ENCODE measurements at regions not wholly inside any gene's neighbourhood (a gene's known extent, or its start where the extent isn't known, plus 50 kb on each side); places are given as distances from the start of the nearest gene placed in this dataset.
"Not testable (repeated sequence)": the region's sequence is repeated elsewhere in the genome, so short reads cannot be mapped to it uniquely, and the experiment has no call there.

DNA sequence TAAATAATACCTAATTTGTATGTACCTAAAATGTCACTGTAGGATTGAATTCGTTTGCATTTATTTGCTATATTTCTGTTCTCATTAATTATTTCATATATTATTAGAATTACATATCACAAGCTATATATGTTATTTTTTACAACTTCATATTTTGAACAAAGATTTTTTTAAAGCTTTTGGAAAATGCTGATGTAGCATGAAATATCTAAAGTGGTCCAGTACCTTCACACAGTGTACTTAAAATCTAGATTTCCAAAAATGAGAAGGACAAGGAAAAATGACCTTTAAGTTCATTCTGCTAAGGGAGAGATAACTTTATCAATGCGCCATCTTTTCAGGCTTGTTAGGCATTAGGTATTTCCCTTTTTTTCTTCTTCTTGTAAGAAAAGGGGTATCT is 71.8 kb downstream of the LARP7 start:
- DNase-seq, result no peak

- DNase-seq, result no peak
Measured at GRCh38 chr4:112714922-112715901, 78.3 kb downstream of the LARP7 start.

DNA sequence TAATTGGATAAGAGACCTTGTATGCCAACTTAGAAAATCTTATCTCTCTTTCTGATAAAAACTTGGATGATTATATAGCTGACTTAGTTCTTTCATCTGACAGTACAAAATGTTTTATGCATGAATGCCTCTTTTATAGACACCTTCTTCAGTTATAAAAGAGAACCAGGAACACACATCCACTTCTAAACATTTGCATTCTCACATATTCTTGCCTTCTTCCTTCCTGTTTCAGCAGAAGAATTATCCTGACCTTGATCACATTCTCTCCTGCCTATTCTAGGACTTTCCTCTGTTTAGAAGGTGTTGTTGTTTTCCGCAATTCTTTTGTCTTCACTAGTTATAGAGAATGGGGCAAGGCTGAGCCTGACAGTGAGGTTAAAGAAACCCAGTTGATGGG is 80.9 kb downstream of the LARP7 start:
- no peak for DNase-seq

DNA sequence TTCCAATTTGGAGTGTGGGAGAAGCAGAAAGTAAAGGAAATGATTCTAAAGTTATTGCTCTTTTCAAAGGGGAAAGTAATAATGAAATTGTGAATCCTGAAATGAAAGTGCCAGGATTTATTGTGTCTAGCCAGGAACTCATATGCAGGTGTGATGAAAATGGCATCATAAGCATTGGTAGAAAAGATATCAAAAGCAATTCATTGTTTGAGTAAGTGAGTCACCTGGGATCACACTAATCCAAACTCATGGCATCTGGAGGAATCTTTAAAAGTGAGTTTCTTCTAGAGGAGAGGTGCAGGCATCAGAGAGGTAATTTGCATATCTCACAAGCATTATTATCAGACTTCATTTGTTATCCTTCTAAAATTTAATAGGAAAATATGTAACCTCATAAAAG is 84.7 kb downstream of the LARP7 start:
- no peak for DNase-seq

- DNase-seq, result no peak
Measured at GRCh38 chr4:112726041-112726440, 89.1 kb downstream of the LARP7 start.

DNA sequence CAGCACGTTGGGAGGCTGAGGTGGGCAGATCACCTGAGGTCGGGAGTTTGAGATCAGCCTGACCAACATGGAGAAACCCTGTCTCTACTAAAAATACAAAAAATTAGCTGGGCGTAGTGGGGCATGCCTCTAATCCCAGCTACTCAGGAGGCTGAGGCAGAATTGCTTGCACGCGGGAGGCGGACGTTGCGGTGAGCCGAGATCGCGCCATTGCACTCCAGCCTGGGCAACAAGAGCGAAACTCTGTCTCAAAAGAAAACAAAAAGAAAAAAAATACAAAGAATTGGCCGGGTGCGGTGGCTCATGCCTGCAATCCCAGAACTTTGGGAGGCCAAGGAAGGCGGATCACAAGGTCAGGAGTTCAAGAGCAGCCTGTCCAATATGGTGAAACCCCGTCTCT is 90.8 kb downstream of the LARP7 start:
- DNase-seq, result not testable (repeated sequence)

DNA sequence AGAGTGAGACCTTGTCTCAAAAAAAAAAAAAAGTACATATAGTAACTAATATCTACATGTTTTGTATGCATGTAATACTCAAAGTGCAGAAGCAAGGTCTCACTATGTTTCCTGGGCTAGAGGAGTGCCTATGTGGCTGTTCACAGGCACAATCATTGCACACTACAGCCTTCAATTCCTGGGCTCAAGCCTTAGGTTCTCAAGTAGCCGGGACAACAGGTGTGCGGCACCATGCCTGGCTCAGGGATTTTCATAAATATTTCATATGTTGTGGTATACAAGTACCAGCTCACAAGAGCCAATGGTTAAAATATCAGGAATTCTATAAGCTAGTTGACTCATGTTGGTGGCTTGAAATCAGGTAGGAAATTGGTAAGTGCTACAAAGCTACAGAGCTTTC is 94.8 kb downstream of the LARP7 start:
- DNase-seq, result no peak

DNA sequence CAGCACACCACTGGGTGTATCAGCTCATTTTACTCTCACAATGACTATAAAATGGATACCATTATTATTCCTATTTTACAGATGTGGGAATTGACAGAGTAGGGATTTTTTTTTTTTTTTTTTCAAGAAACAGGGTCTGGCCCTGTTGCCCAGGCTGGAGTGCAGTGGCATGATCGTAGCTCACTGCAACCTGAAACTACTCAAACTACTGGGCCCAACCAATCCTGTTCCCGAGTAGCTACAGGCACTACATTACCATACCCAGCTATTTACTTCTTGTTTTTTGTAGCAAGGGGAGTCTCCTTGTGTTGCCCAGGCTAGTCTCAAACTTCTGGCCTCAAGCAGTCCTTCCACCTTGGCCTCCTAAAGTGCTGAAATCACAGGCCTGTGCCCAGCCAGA is 95.2 kb downstream of the LARP7 start:
- no peak for DNase-seq

DNA sequence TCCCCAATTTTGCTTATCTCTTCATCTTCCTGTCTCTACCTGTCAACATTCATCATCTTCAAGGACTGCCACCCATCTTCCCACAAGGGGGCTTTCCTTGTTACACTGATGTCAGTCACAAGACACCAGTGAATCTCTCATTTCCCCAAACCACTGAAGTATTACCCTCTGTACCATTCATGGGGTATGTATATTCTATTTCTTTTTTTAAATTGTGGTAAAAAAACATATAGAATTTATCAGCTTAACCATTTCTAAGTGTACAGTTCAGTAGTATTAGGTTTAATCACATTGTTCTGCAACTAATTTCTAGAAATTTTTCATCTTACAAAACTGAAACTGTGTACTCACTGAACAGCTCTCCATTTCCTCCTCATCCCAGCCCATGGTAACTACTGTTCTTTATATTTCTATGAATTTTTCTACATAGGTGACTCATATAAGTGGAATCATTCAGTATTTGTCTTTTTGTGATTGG is 98.6 kb downstream of the LARP7 start:
- no peak for DNase-seq

DNA sequence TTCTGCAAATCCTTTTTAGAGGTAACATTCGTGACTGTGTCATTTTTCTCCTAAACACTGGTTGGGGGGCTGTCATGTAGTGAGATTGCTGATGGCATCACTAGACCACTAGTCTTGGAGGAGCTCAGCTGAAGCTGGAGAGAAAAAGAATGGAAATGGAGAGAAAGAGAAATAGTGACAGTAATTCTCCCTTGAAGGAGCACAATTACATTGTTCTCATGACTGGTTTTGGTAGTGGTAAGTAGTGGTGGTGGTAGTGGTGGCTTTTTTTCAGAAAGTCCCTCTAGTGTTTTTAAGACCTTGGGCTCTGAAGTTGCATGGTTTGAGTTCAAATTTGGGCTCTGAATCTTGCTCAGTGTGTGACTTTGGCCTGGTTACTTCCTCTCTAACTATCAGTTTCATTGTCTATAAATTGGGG is 99.8 kb downstream of the LARP7 start:
- DNase-seq, result no peak

DNA sequence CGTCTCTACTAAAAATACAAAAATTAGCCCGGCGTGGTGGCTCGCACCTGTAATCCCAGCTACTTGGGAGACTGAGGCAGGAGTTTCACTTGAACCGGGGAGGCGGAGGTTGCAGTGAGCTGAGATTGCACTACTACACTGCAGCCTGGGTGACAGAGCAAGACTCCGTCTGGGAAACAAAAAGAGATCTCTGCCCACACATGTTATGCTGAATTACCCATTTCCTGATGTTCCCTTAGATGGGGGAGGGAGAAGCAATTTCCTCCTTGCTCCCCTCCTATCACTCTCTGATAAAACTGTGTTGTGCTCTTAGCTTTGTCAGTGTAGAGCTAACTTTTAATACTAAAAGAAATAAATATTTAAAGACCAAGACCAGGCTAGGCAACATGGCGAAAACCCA is 102.5 kb downstream of the LARP7 start:
- DNase-seq, result no peak

DNA sequence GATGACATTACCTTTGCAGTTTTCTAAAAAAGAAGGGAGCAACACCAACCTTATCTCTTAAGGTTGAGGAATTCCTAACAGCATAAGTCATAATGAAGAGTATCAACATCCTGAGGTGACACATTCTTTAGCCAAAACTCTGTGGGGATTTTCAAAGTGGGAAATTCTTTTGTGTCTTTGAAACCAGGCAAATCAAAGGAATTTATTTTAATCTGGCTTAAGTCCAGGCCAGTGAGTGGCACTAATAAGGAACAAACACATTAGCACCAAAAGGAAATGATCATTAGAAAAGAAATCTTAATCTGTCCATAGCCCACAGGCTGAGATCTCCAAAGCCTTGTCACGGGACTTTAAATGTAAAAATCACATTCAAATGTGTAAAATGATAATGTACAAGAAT is 110.1 kb downstream of the LARP7 start:
- no peak for DNase-seq

GRCh38 chr4:112748352-112748878 is 111.5 kb downstream of the LARP7 start:
- DNase-seq, result peak in 1 of 3 experiments; percentile 10

DNA sequence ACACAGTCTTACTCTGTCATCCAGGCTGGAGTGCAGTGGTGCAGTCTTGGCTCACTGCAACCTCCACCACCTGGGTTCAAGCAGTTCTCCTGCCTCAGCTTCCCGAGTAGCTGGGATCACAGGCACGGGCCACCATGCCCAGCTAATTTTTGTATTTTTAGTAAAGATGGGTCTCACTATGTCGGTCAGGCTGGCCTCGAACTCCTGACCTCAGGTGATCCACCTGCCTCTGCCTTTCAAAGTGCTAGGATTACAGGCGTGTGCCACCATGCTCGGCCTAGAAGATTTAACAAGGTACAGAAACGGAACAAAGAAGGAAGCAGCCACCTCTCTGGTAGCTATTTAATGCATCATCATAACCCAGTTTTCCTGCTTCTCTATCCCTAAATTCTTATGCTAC is 113.8 kb downstream of the LARP7 start:
- not testable (repeated sequence) for DNase-seq

DNA sequence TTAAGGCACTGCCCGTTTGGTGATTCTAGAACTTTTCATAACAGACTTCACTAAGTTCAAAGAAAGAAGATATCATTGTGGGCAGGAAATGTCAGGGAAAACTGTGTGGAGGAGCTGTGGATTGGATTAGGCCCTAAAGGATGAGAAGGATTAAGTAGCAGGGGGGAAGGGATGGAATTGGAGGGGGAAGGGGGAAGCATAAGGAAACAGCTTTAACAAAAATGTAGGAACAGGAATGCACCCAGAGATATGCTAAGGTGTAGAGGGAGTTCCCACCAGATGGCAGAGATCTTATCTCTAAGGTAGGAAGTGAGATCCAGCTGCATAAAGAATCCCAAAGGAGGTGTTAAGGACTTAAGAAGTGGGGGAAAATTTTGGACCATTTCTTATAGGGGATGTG is 114.5 kb downstream of the LARP7 start:
- DNase-seq, result no peak

DNA sequence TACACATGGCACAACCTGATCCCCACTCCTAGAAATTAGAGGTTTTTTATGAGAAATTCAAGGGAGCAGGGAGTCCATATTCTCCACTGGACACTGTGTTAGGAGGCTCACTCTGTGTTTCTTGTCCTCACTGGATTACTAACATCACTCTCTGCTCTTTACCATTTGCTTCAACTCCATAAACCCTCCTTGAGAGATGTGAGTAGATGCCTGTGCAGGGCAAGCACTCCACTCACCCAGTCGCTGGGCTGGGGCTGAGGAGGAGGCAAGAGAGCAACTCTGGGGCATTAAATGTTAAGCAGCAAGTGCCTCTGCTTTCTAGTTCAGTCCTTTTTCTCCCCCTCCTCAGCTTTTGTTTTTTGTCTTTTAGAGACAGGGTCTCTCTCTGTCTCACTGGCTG is 115.1 kb downstream of the LARP7 start:
- DNase-seq, result no peak

DNA sequence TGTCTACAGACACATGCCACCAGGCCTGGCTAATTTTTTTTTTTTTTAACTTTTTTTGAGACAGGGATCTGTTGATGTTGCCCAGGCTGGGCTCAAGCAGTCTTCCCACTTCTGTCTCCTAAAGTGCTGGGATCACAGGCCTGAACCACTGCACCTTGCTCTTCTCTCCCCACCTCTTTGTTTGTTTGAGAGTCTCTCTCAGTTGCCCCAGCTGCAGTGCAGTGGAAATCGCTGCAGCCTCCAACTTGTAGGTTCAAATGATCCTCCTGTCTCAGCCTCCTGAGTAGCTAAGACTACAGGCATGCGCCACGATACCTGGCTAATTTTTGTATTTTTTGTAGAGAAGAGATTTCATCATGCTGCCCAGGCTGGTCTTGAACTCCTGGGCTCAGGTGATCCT is 115.6 kb downstream of the LARP7 start:
- no peak for DNase-seq

- no peak for DNase-seq
Measured at GRCh38 chr4:112753333-112753732, 116.4 kb downstream of the LARP7 start.

DNA sequence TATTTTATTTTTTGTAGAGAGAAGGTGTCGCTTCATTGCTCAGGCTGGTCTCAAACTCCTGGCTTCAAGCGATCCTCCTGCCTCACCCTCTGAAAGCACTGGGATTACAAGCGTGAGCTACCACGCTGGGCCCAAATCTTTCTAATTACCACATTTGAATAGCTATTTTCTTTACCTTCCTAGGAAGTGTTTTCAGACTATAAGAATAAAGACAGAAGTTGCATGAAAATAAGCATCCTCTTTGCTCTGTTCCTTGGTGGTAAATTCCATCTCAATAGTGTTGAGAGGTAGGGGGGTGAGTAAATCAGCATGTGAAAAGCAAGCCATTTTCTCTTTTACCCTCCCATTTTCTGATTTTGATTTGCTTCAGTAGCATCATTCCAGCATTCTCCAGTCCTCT is 122.4 kb downstream of the LARP7 start:
- no peak for DNase-seq

DNA sequence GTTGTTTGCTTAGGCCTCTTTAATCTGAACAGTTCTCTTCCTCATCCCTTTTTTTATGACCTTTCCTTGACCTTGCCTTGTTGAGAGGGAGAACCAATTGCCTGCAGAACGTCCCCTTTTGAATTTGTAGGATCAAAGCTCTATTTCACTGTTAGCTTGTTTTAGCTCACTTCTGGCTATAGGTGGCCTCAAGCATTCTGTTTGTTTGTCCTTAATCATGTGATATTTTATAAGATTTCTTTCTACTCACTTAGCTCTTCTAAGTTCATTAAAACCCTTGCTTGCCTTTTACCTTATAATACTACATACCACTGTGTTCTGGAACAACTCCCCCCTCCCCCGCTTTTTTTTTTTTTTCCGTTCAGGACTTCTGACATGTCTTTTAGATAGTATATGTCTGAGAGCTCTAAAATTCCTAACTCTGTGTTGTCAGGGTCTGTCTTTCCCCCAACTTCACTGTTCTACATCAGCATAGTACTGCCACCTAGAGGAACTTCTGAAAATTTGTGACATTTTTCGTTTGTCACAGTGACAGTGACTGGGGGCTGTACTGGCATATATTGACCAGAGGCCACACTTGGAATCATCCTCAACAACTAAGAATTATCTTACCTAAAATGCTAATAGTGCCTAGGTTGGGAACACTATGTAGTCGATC is 128.5 kb downstream of the LARP7 start:
- DNase-seq, result peak in 2 of 3 experiments; percentile 3 to 51

DNA sequence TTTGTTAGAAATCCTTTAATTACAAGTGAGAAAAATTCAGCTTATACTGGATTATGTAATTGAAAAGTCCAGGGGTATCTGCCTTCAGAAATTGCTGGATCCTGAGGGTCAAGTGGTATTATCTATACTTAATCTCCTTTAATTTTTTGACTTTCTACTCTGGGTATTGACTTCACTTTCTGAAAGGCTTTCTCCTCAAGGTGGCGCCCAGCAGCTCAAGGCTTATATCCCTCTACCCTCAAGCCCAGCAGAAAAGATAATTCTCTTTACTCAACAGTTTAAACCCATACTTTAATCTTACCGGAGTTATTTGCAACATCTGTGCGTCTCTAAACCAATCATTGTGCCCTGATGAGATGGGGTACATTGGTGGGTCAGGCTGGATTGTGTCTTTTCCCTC is 129.5 kb downstream of the LARP7 start:
- peak in 2 of 3 experiments; percentile 6 to 33 for DNase-seq

- no peak for DNase-seq
Measured at GRCh38 chr4:112767386-112767785, 130.4 kb downstream of the LARP7 start.

GRCh38 chr4:112770114-112770513 is 133.2 kb downstream of the LARP7 start:
- DNase-seq, result no peak

DNA sequence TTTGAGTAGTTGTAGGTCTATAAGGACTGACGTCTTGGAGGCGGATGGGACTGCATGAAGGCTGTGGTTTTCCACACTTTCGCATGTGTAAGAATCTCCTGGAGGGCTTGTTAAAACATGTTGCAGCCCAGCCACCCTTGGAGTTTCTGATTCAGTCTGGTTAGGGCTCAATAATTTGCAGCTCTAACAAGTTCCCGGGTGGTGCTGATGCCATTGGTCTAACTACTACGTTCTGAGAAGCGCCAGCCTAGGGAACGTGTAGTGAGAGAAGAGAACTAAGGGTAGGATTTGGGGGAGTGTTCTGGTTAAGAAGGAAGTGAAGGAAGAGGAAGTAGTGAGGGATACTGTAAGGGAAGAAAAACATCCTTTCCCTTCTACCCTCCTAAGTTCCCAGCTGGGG is 138.9 kb downstream of the LARP7 start:
- DNase-seq, result no peak

Data from NCI-H1417 (cell line).